ENCODE measurements at regions not wholly inside any gene's neighbourhood (a gene's known extent, or its start where the extent isn't known, plus 50 kb on each side); places are given as distances from the start of the nearest gene placed in this dataset.
"Not testable (repeated sequence)": the region's sequence is repeated elsewhere in the genome, so short reads cannot be mapped to it uniquely, and the experiment has no call there.

DNA sequence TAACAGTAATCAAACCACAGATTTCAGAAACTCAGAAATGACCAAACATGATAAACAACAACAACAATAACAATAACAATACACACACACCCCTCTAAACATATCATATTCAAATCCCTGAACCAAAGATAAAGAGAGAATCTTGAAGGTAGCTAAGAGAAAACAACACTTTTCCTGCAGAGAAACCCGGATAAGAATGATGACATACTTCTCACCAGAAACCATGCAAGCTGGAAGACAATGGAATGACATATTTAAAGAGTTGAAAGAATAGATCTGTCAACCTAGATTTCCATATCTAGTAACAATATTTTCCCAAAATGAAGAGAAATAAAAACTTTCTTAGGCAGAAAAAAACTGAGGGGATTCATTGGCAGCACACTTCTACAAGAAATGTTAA lies 138.1 kb downstream of the LIG4 start:
- no peak for DNase-seq

DNA sequence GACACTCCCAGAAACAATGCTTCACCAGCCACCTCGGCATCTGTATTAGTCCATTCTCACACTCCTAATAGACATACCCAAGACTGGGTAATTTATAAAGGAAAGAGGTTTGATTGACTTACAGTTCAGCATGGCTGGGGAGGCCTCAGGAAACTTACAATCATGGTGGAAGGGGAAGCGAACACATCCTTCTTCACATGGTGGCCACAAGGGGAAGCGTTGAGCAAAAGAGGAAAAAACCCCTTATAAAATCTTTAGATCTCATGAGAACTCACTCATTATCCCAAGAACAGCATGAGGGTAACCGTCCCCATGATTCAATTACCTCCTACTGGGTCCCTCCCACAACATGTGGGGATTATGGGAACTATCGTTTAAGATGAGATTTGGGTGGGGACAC lies 140.9 kb downstream of the LIG4 start:
- not testable (repeated sequence) for DNase-seq

DNA sequence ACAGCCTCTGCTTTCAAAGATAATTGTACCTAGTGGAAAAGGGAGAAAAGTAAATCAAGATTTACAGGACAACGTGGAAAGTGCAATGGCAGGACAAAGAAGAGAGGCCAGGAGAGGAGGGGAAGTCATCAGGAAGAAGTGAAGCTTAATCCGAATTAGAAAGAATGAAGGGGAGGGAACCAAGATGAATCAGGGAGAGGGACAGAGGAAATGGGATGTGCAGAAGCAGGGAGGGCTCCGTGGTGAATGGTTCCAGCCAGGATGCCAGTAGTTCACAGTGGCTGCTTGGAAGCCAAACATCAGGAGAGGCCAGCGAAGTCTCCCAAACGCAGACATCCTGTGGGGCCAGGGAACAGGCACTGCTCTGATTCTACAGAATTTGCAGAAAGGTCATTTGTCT lies 144.4 kb downstream of the LIG4 start:
- no peak for DNase-seq

DNA sequence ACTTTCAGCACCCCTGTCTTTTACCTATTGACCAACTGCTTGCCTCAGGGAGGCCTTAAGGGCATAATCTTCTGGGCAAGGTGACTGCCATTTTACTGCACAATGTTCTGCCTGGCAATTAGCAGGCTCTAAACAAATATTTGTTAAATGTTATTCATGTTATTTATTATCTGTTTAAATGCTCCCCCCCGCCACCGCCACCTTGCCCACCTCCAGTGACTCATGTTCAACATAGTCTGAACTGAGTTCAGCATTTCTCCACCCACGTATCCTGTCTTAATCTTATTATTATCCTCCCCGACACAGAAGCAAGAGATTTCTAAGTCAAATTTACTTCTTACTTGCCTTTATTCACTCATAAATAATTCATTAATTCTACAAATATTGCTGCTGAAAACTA lies 144.8 kb downstream of the LIG4 start:
- peak in 1 of 51 donors; percentile 37 for DNase-seq

DNA sequence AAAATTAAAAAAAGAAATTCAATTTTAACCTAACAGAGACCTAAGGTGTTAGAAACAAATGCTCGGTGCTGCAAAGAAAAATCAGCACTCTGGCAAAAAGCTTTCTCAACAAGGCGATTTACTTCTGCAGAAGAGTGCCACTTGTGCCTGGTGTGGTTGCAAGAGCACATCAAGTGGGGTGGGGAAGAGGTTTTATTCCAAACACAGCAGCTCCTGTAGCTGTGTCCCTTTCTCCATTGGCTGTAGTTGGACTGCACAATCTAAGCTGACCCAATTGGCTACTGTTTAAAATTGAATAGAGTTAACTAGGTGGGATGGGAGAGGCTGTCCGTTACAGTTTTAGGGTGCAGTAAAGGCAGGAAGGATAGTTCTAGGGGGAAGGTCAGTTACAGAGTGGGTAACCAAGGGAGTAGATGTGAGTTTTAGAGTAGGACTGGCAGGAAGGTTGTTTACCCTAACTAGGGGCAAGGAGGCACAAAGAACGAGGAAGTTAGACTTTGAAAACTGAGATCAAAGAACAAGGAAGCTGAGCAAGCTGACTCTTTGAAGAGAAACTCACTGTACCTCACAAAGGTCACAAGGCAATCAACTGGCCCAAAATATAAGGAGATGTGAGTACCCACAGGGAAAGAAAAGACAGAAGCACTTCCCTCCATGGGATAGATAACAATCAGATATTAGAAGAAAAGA lies 145.7 kb downstream of the LIG4 start:
- DNase-seq: no peak

DNA sequence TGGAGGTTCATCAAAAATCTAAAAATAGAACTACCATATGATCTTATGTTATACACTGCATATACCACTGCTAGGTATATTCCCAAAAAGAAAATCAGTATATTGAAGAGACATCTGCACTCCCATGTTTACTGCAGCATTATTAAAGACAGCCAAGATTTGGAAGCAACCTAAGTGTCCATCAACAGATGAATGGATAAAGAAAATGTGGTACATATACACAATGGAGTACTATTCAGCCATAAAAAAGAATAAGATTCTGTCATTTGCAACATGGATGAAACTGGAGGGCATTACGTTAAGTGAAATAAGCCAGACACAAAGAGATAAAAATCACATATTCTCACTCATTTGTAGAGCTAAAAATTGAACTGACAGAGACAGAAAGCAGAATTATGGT lies 151.0 kb downstream of the LIG4 start:
- DNase-seq: not testable (repeated sequence)

DNA sequence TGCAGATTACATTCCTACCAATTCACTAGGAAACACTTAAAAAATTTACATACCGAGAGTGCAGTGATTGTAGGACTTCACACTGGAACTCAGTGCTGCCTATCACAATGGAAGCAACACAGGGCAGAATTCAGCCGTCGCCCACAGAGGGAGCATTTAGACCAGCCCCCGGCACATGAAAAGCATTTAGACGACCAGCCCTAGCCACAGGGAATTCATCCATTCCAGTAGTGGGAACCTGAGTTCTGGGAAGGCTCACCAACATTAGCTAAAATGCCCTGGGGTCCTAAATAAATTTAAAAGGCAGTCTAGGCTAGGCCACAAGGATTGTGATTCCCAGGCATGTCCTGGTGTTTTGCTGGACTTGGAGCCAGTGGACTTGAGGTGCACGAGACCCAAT lies 155.2 kb downstream of the LIG4 start:
- DNase-seq: no peak

DNA sequence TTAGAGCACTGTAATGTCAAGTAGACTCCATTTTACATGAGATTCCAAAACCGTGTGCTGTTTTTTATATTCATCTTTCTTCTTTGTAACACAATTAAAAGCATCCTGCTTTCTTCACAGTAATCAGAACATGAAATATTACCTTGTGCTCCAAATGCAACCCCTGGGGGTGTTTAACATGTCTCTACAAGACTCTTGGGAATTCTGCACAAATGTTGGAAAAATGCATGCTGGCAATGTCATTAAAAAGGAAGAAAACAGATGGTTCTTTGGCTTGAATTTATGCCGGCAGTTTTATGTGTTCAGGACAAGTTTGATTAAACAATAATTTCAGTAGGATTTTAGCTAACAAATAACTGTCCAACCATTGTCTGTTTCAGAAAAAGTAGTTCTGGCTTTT lies 159.1 kb downstream of the LIG4 start:
- no peak for DNase-seq

DNA sequence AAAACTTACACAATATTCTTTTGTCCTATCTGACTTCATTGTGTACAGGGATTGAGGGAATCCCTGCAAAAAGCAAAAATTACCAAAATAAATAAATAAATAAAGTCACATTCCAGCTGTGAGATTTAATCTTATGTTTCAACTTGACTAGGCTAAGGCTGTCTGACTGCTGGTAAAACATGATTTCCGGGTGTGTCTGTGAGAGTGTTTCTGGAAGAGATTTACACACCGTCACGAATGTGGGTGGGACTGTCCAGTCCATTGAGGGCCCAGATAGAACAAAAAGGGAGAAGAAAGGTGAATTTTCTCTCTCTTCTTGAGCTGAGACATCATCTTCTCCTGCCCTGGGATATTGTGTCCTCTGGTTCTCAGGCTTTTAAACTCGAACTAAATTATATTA lies 166.1 kb downstream of the LIG4 start:
- no peak for DNase-seq

DNA sequence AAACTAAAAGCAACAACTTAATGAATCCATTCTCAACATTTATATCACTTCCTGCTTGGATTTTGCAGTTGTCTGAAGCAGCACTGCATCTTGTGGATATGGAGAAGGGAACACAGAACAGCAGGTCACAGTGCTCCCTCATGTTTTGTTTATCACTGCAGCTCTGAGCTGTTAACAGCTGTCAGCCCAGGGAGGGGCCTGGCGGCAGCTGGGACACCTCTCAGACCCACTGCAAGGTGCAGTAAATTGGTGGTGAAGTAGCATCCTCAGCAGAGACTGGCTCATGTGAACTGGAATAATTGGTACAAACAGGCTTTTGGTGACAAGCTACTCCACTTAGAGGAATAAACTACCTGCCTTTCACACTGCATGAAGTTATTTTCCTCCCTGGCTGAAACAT lies 170.4 kb downstream of the LIG4 start:
- DNase-seq: no peak

DNA sequence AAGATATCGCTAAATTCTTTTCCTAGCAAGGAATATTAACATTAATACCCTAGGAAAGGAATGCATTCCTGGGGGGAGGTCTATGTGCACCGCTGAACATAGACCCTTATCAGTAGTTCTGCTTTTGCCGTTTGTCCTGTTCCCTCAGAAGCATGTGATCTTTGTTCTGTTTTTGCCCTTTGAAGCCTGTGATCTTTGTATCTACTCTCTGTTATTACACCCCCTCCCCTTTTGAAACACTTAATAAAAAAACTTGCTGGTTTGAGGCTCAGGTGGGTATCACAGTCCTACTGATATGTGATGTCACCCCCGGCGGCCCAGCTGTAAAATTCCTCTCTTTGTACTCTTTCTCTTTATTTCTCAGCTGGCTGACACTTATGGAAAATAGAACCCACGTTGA lies 172.5 kb downstream of the LIG4 start:
- not testable (repeated sequence) for DNase-seq

DNA sequence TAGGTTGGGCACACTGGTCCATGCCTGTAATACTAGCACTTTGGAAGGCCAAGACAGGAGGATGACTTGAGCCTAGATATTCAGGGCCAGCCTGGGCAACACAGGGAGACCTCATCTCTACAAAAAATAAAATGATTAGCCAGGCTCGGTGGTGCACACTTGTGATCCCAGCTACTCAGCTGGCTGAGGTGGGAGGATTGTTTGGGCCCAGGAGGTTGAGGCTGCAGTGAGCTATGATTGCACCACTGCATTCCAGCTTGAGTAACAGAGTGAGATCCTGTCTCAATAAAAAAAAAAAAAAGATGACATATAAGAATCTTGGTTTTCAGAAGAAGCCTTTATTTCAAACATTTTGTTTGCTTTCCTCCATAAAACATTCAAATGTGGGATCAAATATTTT lies 178.0 kb downstream of the LIG4 start:
- DNase-seq: no peak

DNA sequence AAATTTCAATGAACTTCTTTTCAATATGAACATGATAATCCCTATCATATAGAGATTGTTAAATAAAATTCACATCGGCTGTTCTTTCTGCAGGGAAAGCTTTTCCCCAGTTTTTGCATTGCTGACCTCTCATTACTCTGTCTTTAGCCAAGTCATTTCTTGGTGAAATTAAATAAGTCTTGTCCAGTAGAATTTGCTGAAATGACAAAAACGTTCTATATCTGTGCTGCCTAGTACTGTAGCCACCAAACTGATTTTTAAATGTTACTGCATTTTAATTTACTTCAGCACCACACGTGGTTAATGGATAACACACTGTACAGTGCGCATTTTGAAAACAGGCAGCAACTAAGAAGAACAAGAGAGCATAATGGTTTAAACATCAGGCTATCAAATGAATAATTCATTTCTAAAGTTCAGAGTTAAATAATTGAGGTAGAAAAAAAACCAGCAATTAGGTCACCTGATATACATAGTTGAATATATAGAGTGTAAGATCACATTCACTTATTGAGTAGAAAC lies 178.9 kb downstream of the LIG4 start:
- no peak for DNase-seq

DNA sequence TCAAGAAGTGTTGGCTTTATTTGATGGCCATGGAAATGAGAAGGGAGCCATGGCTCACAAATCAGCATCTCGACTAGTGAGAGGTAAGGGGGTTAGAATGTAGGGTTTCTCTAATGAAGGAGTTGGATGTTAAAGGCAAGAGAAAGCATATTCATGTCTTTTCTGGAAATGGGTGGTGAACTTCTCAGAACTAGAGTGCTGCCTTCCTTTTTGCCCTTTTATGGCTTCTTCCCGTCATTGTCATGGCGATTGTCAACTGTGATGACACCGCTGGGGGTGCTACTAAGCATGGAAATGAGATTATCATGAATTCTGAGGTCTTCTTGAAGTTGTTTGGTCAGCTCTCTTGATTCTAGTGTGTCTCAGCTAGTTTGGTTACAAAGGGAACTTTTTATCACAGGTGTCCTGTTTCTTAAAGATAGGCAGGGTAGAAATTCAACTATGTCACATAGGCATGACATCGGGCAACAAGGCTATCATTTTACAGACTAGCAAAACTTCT lies 180.4 kb downstream of the LIG4 start:
- DNase-seq: no peak

DNA sequence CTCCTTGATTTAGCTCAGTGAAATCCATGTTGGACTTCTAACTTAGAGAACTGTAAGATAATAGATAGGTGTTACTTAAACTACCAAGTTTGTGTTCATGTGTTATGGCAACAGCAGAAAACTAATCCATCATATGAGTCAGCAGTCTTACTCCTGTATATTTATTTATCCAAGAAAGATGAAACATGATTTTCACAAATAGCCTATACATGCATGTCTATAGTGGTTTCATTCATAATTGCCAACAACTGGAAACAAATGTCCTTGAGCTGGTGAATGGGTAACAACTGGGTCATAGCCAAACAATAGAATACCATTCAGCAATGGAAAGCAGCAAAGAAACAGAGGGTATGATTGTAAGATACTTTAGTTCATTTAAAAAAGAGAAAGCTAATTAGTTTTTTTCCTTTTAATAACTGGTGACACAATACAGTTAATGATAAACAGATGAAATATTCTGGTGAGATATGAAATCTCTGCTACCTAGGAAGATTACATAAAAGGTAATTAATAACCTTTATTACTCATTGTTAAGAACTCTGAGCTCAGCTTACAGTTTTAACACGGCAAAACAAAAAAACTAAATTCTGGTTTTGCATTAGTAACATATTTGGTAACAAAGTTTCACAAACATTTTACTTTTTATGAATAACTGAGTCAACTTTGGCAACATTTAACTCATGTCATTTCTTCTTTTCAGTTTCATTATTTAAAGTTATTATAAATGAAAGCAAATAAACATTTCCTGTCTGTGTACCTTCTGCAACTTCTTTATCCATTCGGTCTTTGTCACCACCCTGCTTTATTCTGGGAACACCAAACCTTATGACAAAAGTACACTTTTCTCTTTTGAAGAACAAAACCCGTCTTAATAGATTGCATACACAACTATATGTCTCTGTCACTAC lies 181.3 kb downstream of the LIG4 start:
- DNase-seq: no peak

DNA sequence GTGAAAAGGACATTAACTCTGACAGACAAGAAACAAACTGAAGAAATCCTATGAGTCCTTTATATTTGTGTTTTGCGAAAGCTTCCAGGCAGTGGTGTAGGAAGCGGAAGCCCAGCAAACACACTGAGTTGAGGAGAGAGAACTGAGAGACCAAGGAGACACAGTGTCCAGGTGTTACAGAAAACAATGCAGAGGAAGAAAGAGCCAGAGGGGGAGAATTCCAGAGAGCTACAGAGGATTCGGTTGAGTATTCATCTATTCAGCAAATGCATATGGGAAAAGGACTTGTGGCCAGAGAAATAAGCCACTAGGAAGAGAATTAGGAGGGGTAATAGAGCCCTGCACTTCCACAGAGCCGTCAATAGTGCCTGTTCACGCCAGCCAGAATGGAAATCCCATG lies 183.5 kb downstream of the LIG4 start:
- DNase-seq: no peak

DNA sequence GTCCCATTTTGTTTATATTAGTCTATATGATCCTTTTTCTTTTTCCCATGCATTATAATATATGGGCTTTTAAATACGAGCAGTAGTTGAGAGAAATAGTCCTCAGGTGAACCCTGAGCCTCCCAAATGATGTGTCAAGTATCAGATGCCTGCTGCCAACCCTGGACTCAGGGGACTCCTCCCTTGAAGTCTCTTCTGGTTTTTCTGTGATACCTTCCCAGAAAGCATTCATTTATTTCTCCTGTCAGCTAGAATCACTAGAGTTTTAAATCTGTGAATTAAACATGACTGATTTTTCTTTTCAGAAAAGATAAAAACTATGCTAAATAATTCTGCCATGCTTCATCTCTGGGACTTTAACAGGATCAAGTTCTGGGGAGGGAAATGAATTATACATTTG lies 184.6 kb downstream of the LIG4 start:
- no peak for DNase-seq

DNA sequence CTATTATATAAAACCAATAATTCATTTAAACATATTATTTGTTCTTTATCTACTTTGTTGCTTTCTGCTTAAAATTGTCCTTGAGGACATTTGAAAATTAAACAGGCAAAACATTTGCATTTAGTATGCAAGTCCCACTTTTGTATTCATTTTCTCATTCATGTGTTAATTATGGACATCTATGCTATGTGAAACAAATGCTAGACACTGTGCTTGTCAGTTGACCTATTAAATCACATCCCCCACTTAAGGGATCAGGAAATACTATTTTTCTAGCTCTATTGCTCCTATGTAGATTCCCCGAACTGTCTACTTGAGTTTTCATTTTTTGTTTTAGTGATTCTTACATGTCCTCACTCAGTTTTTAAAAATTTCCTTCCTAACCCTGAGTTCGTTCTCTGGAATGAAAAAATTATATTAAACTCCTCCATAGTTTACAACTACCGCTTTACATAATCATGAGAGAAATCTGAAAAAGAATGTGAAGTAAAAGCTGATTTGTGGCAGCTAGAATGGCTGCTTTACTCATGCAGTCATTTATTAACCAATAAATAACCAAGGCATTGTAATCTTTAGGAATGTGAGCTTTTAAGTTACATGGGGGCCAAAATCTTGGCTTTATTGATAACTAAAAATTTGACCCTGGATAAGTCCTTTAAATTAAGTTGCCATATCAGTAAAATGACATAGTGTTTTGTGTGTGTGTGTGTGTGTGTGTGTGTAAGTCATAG lies 188.5 kb downstream of the LIG4 start:
- no peak for DNase-seq

DNA sequence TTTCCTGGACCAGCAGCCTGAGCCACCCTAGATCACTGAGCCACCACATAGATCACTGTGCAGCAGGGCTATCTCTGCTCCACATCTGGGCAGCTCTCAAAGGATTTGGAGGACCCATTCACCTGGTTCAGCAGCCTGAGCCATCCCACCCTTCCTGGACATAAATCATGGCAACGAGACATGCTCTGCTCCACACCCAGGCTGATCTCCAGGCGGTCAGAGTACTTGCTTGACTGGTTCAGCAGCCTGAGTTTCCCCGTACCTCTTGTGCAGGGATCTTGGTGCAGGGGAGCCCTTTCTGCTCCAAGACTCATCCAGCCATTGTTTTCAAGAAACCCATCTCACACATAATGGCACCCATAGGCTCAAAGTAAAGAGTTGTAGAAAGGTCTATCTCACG lies 195.3 kb downstream of the LIG4 start:
- DNase-seq: no peak

DNA sequence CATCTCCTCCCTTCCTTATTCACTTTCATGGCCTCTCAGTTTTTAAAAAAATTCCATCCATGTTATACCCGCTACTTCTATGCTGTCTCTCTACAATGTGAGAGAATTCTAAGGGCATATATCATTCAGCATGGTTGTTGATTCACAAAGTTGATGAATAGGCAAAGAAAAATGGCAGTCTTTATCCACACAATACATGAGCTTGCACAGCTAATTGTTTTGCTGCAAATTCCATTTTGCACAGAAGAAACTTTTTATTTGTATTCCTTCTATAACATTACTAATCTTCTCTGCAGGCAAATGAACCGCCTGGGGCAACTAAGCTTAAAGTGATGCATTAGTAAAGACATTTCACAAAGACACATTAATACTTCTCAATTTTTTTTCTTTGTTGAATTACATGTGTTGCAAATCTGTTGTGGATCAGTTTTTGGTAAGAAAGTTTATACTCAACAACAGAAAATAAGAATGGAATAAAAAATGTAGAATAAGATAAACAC lies 196.9 kb downstream of the LIG4 start:
- no peak for DNase-seq

DNA sequence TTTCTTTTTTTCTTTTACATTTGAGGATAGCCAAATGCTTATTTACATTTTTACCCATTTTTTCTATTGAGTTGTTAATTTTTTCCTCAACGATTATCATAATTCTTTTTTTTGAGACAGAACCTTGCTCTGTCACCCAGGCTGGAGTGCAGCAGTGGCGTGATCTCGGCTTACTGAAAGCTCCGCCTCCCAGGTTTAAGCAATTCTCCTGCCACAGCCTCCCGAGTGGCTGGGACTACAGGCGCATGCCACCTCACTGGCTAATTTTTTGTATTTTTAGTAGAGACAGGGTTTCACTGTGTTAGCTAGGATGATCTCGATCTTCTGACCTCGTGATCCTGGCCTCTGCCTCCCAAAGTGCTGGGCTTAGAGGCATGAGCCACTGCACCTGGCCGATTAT lies 208.7 kb downstream of the LIG4 start:
- DNase-seq: no peak

DNA sequence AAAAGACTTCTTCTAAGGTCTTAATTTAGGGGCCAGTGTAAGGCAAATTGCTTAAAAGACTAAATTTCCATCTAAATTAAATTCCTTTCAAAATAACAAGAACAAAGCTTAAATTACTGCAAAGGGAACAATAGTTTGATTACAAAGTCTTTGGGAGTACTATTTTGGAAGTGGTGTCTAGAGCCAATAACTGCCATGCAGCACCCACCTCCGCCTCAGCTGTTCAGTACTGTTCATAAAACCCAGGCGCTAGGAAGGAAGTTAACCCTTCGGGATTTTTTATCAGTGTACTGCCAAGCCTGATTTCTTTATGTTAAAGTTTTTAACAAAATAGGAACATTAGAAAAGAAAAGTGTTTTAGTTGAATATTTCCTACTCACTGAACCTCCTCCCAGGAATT lies 210.1 kb downstream of the LIG4 start:
- DNase-seq: peak in 1 of 51 donors; percentile 9

All from hypothalamus (tissue), 51 donors.